GM10266 (cell line): ENCODE measurements at regions not wholly inside any gene's neighbourhood (a gene's known extent, or its start where the extent isn't known, plus 50 kb on each side); places are given as distances from the start of the nearest gene placed in this dataset.
A peak's percentile ranks its signal among the peaks of the same experiment; 100 is the strongest.
"Not testable (repeated sequence)": the region's sequence is repeated elsewhere in the genome, so short reads cannot be mapped to it uniquely, and the experiment has no call there.

ENCODE experiments used
- DNase-seq: peaks from one replicate; pipeline ENCODE4 v3.0.0; 2012; ENCODE audit errors: extremely low spot score
- TF ChIP-seq, protein P1 (sequence below): IDR thresholded peaks from 2 replicates; pipeline ENCODE4 v1.5.1; 2012; ENCODE audit warnings: mild to moderate bottlenecking, low read depth; ENCODE audit not compliant: control insufficient read depth, insufficient read depth; ENCODE audit errors: missing control alignments

DNA sequence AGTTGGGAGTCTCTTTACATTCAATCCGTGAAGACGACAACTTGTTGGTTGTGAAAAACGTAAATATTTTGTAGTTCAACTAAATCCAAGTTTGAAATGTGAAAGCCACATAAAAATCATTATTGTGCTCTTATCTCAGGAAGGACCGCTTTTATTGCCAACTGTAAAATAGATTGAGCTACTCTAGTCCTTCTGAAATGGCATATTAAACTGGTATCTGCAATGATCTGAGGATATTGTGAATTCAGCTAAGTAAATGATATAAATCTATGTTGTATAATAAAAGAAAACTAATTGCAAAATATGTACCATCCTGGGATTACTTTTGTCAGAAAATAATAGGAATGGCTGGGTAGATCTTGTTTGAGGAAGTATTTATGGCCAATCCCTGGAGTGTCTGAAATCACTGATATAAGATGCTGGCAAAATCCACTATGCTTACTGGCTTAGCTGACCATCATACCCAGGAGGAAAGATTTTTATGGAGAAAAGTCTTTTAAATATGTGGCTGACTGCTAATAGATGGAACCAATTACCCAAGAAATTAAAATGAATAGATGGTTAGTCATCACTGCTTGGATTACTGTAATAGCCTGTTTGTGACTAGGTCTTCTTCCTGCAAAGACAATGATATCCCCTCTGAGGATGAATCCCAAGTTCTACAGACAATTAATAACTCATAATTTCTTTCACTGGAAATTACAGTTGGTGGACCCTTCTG is 191.8 kb downstream of the SEMA6D start:
- TF ChIP-seq, protein P1, sequence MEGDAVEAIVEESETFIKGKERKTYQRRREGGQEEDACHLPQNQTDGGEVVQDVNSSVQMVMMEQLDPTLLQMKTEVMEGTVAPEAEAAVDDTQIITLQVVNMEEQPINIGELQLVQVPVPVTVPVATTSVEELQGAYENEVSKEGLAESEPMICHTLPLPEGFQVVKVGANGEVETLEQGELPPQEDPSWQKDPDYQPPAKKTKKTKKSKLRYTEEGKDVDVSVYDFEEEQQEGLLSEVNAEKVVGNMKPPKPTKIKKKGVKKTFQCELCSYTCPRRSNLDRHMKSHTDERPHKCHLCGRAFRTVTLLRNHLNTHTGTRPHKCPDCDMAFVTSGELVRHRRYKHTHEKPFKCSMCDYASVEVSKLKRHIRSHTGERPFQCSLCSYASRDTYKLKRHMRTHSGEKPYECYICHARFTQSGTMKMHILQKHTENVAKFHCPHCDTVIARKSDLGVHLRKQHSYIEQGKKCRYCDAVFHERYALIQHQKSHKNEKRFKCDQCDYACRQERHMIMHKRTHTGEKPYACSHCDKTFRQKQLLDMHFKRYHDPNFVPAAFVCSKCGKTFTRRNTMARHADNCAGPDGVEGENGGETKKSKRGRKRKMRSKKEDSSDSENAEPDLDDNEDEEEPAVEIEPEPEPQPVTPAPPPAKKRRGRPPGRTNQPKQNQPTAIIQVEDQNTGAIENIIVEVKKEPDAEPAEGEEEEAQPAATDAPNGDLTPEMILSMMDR: no peak
- no peak for DNase-seq

- DNase-seq: not testable (repeated sequence)
- TF ChIP-seq, protein P1: peak; percentile 44
Measured at GRCh38 chr15:47912910-47913309, 195.6 kb downstream of the SEMA6D start.

DNA sequence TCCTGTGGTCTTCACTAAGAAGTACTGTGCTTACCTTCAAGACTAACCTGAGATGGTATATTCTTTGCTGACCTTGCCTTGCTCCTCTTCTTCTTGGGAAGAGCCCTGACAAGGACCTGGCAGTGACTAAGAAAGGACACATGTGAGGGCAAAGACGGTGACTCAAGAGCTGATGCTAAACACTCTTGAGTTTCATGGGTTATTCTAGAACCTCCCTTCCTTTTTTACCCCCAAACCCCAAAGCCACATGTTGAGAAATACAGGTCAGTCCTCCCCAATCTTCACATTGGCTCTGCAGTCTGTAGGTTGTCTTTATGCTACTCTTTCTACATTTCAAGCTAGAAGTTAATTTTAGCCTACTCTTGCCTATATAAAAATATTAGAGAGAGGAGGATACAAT is 200.6 kb downstream of the SEMA6D start:
- TF ChIP-seq, protein P1: no peak
- DNase-seq: no peak

GRCh38 chr15:47918877-47919276 is 201.6 kb downstream of the SEMA6D start:
- TF ChIP-seq, protein P1: no peak
- no peak for DNase-seq

- TF ChIP-seq, protein P1: no peak
- DNase-seq: no peak
Measured at GRCh38 chr15:47924381-47924780, 196.4 kb upstream of the SLC24A5 start.

DNA sequence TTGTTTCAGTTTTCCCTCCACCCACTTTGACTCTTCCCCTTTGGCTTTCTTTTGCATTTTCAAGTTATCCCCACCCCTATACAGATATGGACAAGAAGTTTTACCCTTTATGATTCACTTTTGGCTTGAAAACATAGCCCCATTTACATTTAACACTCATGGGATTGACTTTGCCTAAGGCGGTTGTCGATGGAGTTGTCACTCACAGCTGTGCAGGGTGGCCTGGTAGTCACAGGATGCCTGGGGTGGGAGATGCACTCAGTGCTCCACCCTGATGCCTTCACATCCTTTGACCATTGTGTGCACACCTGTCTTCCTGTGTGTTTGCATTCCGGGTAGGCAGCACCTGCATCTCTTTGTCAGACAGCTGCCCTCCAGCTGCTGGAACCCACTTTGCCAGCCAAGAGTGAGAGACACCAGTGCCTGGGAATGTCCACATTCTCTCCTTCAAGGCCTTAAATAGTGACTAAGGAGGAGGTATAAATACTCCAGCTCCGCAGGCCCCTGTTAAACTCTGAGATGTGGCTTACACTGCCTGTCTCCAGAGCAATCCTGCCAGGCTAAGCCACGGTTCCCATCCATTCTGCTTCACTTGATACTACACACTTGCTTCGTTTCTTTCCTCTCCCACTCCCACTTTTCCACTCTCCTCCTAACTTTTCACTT is 191.5 kb upstream of the SLC24A5 start:
- no peak for DNase-seq
- TF ChIP-seq, protein P1: no peak

- TF ChIP-seq, protein P1: no peak
- no peak for DNase-seq
Measured at GRCh38 chr15:47932261-47932660, 188.5 kb upstream of the SLC24A5 start.
